PC-3 (cell line): ENCODE measurements at regions not wholly inside any gene's neighbourhood (a gene's known extent, or its start where the extent isn't known, plus 50 kb on each side); places are given as distances from the start of the nearest gene placed in this dataset.
A peak's percentile ranks its signal among the peaks of the same experiment; 100 is the strongest.

Source experiments
- ATAC-seq: fragments of 200-7000 bp; cut with Tn5 transposase; 2 replicates; pipeline ENCODE4 v1.9.1; 2020; ENCODE audit warnings: mild to moderate bottlenecking, moderate library complexity
- BruUV-seq: library from RNA; stranded (reverse); fragments of 400-500 nt; replicated peaks from 2 replicates; lab custom pipeline; 2021; lab: Mats Ljungman, UMichigan
- CTCF ChIA-PET: fragments of 300-600 bp; sonication (Branson Sonifier 250); formaldehyde crosslinking; loops from one replicate; lab custom pipeline; 2022; ENCODE audit warnings: antibody characterized with exemption; lab: Charles Lee
- POLR2A ChIA-PET: fragments of 300-600 bp; sonication (Branson Sonifier 250); formaldehyde crosslinking; loops from one replicate; lab custom pipeline; 2022; ENCODE audit warnings: antibody characterized with exemption; ENCODE audit not compliant: unreplicated experiment; lab: Charles Lee
- DNase-seq: peaks from one replicate; pipeline ENCODE4 v3.0.0-alpha.2; 2015
- H2AFZ ChIP-seq: fragments of 300-600 bp; sonication (generic); 2 replicates; pipeline ENCODE4 v1.6.0; 2016; ENCODE audit warnings: antibody characterized with exemption, low read length
- H3F3A ChIP-seq: fragments of 300-600 bp; sonication (generic); one replicate; pipeline ENCODE4 v1.6.0; 2017; ENCODE audit warnings: antibody characterized with exemption, low read length, control low read depth, mild to moderate bottlenecking; ENCODE audit not compliant: unreplicated experiment
- H3K27ac ChIP-seq: fragments of 300-600 bp; sonication (generic); 2 replicates; pipeline ENCODE4 v1.5.1; 2016; ENCODE audit warnings: mild to moderate bottlenecking, low read length
- H3K27me3 ChIP-seq: fragments of 300-600 bp; sonication (generic); 2 replicates; pipeline ENCODE4 v1.6.1; 2016; ENCODE audit warnings: low read length, mixed read lengths
- H3K36me3 ChIP-seq: fragments of 300-600 bp; sonication (generic); 2 replicates; pipeline ENCODE4 v1.6.1; 2016; ENCODE audit warnings: low read depth, mixed run types, low read length, mixed read lengths
- H3K4me1 ChIP-seq: fragments of 300-600 bp; sonication (generic); 2 replicates; pipeline ENCODE4 v1.5.1; 2016; ENCODE audit warnings: low read length; ENCODE audit not compliant: insufficient read depth
- H3K4me2 ChIP-seq: fragments of 300-600 bp; sonication (generic); 2 replicates; pipeline ENCODE4 v1.6.0; 2016; ENCODE audit warnings: low read length
- H3K4me3 ChIP-seq: fragments of 300-600 bp; sonication (generic); 2 replicates; pipeline ENCODE4 v1.5.1; 2016; ENCODE audit warnings: mild to moderate bottlenecking, low read length, mixed read lengths
- H3K79me2 ChIP-seq: fragments of 300-600 bp; sonication (generic); 2 replicates; pipeline ENCODE4 v1.6.1; 2017; ENCODE audit warnings: low read length, mixed read lengths
- H3K9ac ChIP-seq: fragments of 300-600 bp; sonication (generic); 2 replicates; pipeline ENCODE4 v1.6.0; 2016; ENCODE audit warnings: mild to moderate bottlenecking, low read length
- H3K9me2 ChIP-seq: fragments of 300-600 bp; sonication (generic); replicated peaks from 2 replicates; pipeline ENCODE4 v1.6.1; 2016; ENCODE audit warnings: mixed run types, low read length, mixed read lengths
- H3K9me3 ChIP-seq: fragments of 300-600 bp; sonication (generic); 2 replicates; pipeline ENCODE4 v1.6.1; 2016; ENCODE audit warnings: low read length, mixed read lengths
- H4K20me1 ChIP-seq: fragments of 300-600 bp; sonication (generic); 2 replicates; pipeline ENCODE4 v1.6.1; 2016; ENCODE audit warnings: low read length, mixed read lengths
- CTCF ChIP-seq: fragments of 300-600 bp; sonication (generic); conservative IDR thresholded peaks from 2 replicates; pipeline ENCODE4 v1.5.1; 2017; ENCODE audit warnings: antibody characterized with exemption, low read depth, mild to moderate bottlenecking, low read length
- EZH2 ChIP-seq: fragments of 300-600 bp; sonication (generic); IDR thresholded peaks from one replicate; pipeline ENCODE4 v1.6.1; 2017; ENCODE audit warnings: antibody characterized with exemption, mild to moderate bottlenecking, low read length; ENCODE audit not compliant: unreplicated experiment
- EZH2phosphoT487 ChIP-seq: fragments of 300-600 bp; sonication (generic); IDR thresholded peaks from 2 replicates; pipeline ENCODE4 v1.6.1; 2018; ENCODE audit warnings: mild to moderate bottlenecking, antibody characterized with exemption, low read length, borderline replicate concordance
- intact Hi-C: fragments of 100-400 bp; cut with micrococcal nuclease; formaldehyde crosslinking; loops from 2 replicates; pipeline ENCODE4 v1.9.0; 2023

- no peaks in the 10 kb centered on the region for H3F3A ChIP-seq
- H3K4me2 ChIP-seq, result no peak overlapping the region
- no peak overlapping the region for H3K9ac ChIP-seq
- H3K79me2 ChIP-seq, result no peaks in the 10 kb centered on the region
- H2AFZ ChIP-seq, result no peak overlapping the region
- no peak overlapping the region for H3K27ac ChIP-seq
- H3K27me3 ChIP-seq, result no peaks in the 10 kb centered on the region
- intact Hi-C loops, result no loop called here
- ATAC-seq (peak; percentile 31), DNase-seq (peak; percentile 57)
- no peaks in the 10 kb centered on the region for H3K9me3 ChIP-seq
- BruUV-seq, result no TSS peak
- ChIA-PET CTCF (no interaction called here), POLR2A (no interaction called here)
- TF ChIP-seq CTCF, result no peak
- no peak for TF ChIP-seq EZH2
- no peak for TF ChIP-seq EZH2phosphoT487
- no peaks in the 10 kb centered on the region for H4K20me1 ChIP-seq
- H3K36me3 ChIP-seq, result no peaks in the 10 kb centered on the region
- H3K9me2 ChIP-seq, result no peaks in the 10 kb centered on the region
- no peak overlapping the region for H3K4me3 ChIP-seq
- no peaks in the 10 kb centered on the region for H3K4me1 ChIP-seq
Measured at GRCh38 chr4:179110356-179110755, 1668.1 kb upstream of the AGA start.

- no TSS peak for BruUV-seq
- no peak for DNase-seq
- Histone ChIP-seq H3K36me3 (no peaks in the 10 kb centered on the region), H3K9ac (no peak overlapping the region), H3F3A (no peaks in the 10 kb centered on the region), H2AFZ (no peak overlapping the region), H4K20me1 (no peaks in the 10 kb centered on the region), H3K4me3 (no peak overlapping the region), H3K9me2 (no peaks in the 10 kb centered on the region), H3K27ac (no peak overlapping the region), H3K9me3 (no peaks in the 10 kb centered on the region), H3K4me2 (no peak overlapping the region), H3K79me2 (no peaks in the 10 kb centered on the region), H3K27me3 (no peaks in the 10 kb centered on the region), H3K4me1 (no peaks in the 10 kb centered on the region)
- CTCF ChIA-PET, result no interaction called here
- TF ChIP-seq EZH2, result no peak
- TF ChIP-seq EZH2phosphoT487, result no peak
- TF ChIP-seq CTCF, result no peak
- intact Hi-C loops, result no loop called here
- no peak for ATAC-seq
- POLR2A ChIA-PET, result no interaction called here
Measured at GRCh38 chr4:179110816-179111215, 1668.6 kb upstream of the AGA start.

- H3K4me2 ChIP-seq, result no peak overlapping the region
- no peaks in the 10 kb centered on the region for H3K36me3 ChIP-seq
- no peaks in the 10 kb centered on the region for H3K79me2 ChIP-seq
- no peaks in the 10 kb centered on the region for H3K9me3 ChIP-seq
- H2AFZ ChIP-seq, result no peak overlapping the region
- H3K9ac ChIP-seq, result no peak overlapping the region
- peak; percentile 7 for DNase-seq
- H3K9me2 ChIP-seq, result no peaks in the 10 kb centered on the region
- TF ChIP-seq EZH2, result no peak
- TF ChIP-seq CTCF, result no peak
- no peak for TF ChIP-seq EZH2phosphoT487
- no peaks in the 10 kb centered on the region for H3F3A ChIP-seq
- ATAC-seq, result no peak
- ChIA-PET POLR2A (no interaction called here), CTCF (no interaction called here)
- H3K4me1 ChIP-seq, result no peaks in the 10 kb centered on the region
- intact Hi-C loops, result no loop called here
- no peak overlapping the region for H3K4me3 ChIP-seq
- H4K20me1 ChIP-seq, result no peaks in the 10 kb centered on the region
- BruUV-seq, result no TSS peak
- no peak overlapping the region for H3K27ac ChIP-seq
- H3K27me3 ChIP-seq, result no peaks in the 10 kb centered on the region
Measured at GRCh38 chr4:179112441-179113170, 1670.4 kb upstream of the AGA start.
